Liver (tissue), 8 donors: ENCODE measurements at regions not wholly inside any gene's neighbourhood (a gene's known extent, or its start where the extent isn't known, plus 50 kb on each side); places are given as distances from the start of the nearest gene placed in this dataset.

Source experiments
- DNase-seq: peaks from one replicate; pipeline ENCODE4 v3.0.0-alpha.2; 2017; ENCODE audit warnings: low spot score
- H3K27ac ChIP-seq, 2 donors: one replicate each; pipeline ENCODE4 v1.7.0; 2013; ENCODE audit warnings: inconsistent platforms in 2 of 2, low read length in 2 of 2, control low read depth in 1 of 2, low read depth in 1 of 2, mild to moderate bottlenecking in 1 of 2
- H3K27me3 ChIP-seq, 4 donors: one replicate each; pipeline versions ENCODE4 v1.6.1 to v1.7.0; 2013; ENCODE audit warnings: low read length in 3 of 4, inconsistent platforms in 1 of 4, mild to moderate bottlenecking in 1 of 4, moderate library complexity in 1 of 4; ENCODE audit not compliant: control insufficient read depth in 4 of 4, insufficient read depth in 4 of 4
- H3K36me3 ChIP-seq, 4 donors: one replicate each; pipeline versions ENCODE4 v1.6.1 to v1.7.0; 2013; ENCODE audit warnings: low read length in 3 of 4, mild to moderate bottlenecking in 3 of 4, low read depth in 1 of 4, moderate library complexity in 1 of 4; ENCODE audit not compliant: control insufficient read depth in 4 of 4, insufficient read depth in 3 of 4
- H3K4me1 ChIP-seq, 4 donors: one replicate each; pipeline versions ENCODE4 v1.6.1 to v1.7.0; 2013; ENCODE audit warnings: low read length in 3 of 4, mild to moderate bottlenecking in 3 of 4, moderate library complexity in 1 of 4; ENCODE audit not compliant: control insufficient read depth in 4 of 4, insufficient read depth in 4 of 4
- H3K4me3 ChIP-seq, 3 donors: one replicate each; pipeline versions ENCODE4 v1.6.1 to v1.7.0; 2013; ENCODE audit warnings: low read length in 3 of 3, control low read depth in 1 of 3, low read depth in 1 of 3, mild to moderate bottlenecking in 1 of 3
- H3K9ac ChIP-seq, 2 donors: one replicate each; pipeline ENCODE4 v1.7.0; 2013; ENCODE audit warnings: low read length in 2 of 2, mild to moderate bottlenecking in 2 of 2, moderate library complexity in 2 of 2, control low read depth in 1 of 2, low read depth in 1 of 2
- H3K9me3 ChIP-seq, 4 donors: one replicate each; pipeline versions ENCODE4 v1.6.1 to v1.7.0; 2013; ENCODE audit warnings: low read length in 3 of 4; ENCODE audit not compliant: control insufficient read depth in 4 of 4
- EGR1 ChIP-seq, 2 donors: IDR thresholded peaks; 2 replicates each; pipeline ENCODE4 v1.6.1; 2016 to 2018; ENCODE audit warnings: antibody characterized with exemption in 2 of 2, low read depth in 2 of 2
- FOXA1 ChIP-seq: IDR thresholded peaks from 2 replicates; pipeline ENCODE4 v1.6.1; 2016; ENCODE audit warnings: antibody characterized with exemption
- FOXA2 ChIP-seq: IDR thresholded peaks from 2 replicates; pipeline ENCODE4 v1.6.1; 2016; ENCODE audit warnings: antibody characterized with exemption
- GABPA ChIP-seq, 2 donors: IDR thresholded peaks in 1 of 2; conservative IDR thresholded peaks in 1 of 2; 2 replicates each; pipeline ENCODE4 v1.6.1; 2016; ENCODE audit warnings: antibody characterized with exemption in 2 of 2, mild to moderate bottlenecking in 1 of 2, moderate library complexity in 1 of 2
- HNF4A ChIP-seq, 2 donors: conservative IDR thresholded peaks; 2 replicates each; pipeline ENCODE4 v1.6.1; 2016; ENCODE audit warnings: antibody characterized with exemption in 2 of 2, mild to moderate bottlenecking in 2 of 2
- HNF4G ChIP-seq: IDR thresholded peaks from 2 replicates; pipeline ENCODE4 v1.6.1; 2016; ENCODE audit warnings: antibody characterized with exemption
- JUND ChIP-seq, 2 donors: IDR thresholded peaks; 2 replicates each; pipeline ENCODE4 v1.6.1; 2016; ENCODE audit warnings: antibody characterized with exemption in 2 of 2
- RAD21 ChIP-seq, 2 donors: IDR thresholded peaks; 2 replicates each; pipeline ENCODE4 v1.6.1; 2016; ENCODE audit warnings: antibody characterized with exemption in 2 of 2, mild to moderate bottlenecking in 2 of 2
- RXRA ChIP-seq, 2 donors: IDR thresholded peaks; 2 replicates each; pipeline ENCODE4 v1.6.1; 2017 to 2018; ENCODE audit warnings: antibody characterized with exemption in 2 of 2, mild to moderate bottlenecking in 1 of 2
- SP1 ChIP-seq: IDR thresholded peaks from 2 replicates; pipeline ENCODE4 v1.6.1; 2018; ENCODE audit warnings: antibody characterized with exemption, mild to moderate bottlenecking
- TAF1 ChIP-seq: conservative IDR thresholded peaks from 2 replicates; pipeline ENCODE4 v1.6.1; 2016; ENCODE audit warnings: antibody characterized with exemption, mild to moderate bottlenecking
- YY1 ChIP-seq: IDR thresholded peaks from 2 replicates; pipeline ENCODE4 v1.6.1; 2016; ENCODE audit warnings: antibody characterized with exemption, mild to moderate bottlenecking
- WGBS: extraction: QIAGEN DNeasy Blood & Tissue Kit; methylation state at CpG from one replicate; pipeline ENCODE4 v1.1.7; 2013; 5-methylcytosine and 5-hydroxymethylcytosine counted together
- TF ChIP-seq, protein P1 (sequence below): IDR thresholded peaks from 2 replicates; pipeline ENCODE4 v1.6.1; 2016; ENCODE audit warnings: antibody characterized with exemption
- TF ChIP-seq, protein P2 (sequence below): IDR thresholded peaks from 2 replicates; pipeline ENCODE4 v1.6.1; 2016; ENCODE audit warnings: antibody characterized with exemption
- TF ChIP-seq, protein P3 (sequence below): IDR thresholded peaks from 2 replicates; pipeline ENCODE4 v1.6.1; 2016; ENCODE audit warnings: antibody characterized with exemption
- TF ChIP-seq, protein P4 (sequence below): IDR thresholded peaks from 2 replicates; pipeline ENCODE4 v1.6.1; 2016; ENCODE audit warnings: antibody characterized with exemption, mild to moderate bottlenecking
- TF ChIP-seq, protein P5 (sequence below): fragments of 150-350 bp; IDR thresholded peaks from 2 replicates; pipeline ENCODE4 v1.5.1; 2017; ENCODE audit warnings: improper control_type of control experiment, low read depth, low read length; ENCODE audit not compliant: missing input control
- donor health status: healthy.
- donor health status: healthy.
- donor health status: healthy.
- donor health status: healthy.
- donor health status: healthy.

DNA sequence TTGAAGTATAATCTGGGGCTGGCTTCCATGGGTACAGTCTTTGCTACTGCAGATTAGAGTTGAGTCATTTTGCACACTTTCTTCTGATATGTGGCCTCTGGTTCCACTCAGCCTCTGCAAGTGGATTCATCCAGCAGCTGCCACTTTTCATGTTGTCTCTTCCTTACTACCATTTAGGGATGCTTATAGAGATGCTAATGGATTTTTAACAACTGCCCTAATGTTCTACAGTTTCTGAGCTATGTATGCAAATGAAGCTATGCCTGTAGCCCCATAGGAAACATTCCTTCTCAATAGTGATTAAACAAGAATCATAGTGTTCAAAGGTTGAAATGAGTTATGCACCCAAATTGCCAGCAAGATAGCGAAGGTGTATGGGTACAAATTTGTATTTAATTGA is 456.0 kb upstream of the ITGA1 start:
- TF ChIP-seq, protein P1, sequence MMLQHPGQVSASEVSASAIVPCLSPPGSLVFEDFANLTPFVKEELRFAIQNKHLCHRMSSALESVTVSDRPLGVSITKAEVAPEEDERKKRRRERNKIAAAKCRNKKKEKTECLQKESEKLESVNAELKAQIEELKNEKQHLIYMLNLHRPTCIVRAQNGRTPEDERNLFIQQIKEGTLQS = no peak
- TF ChIP-seq SP1 (no peak), FOXA1 (no peak), EGR1 (IDR thresholded peaks at IDR 0.05; ENCODE audit: low read depth in 2 of 2) (no peak), GABPA (IDR thresholded peaks at IDR 0.05 in 1 of 2, conservative IDR thresholded peaks at IDR 0.05 in 1 of 2) (no peak), JUND (IDR thresholded peaks at IDR 0.05) (no peak), YY1 (no peak), RXRA (IDR thresholded peaks at IDR 0.05) (no peak), FOXA2 (no peak), HNF4G (no peak), HNF4A (conservative IDR thresholded peaks at IDR 0.05) (no peak), TAF1 (no peak)
- TF ChIP-seq, protein P2, sequence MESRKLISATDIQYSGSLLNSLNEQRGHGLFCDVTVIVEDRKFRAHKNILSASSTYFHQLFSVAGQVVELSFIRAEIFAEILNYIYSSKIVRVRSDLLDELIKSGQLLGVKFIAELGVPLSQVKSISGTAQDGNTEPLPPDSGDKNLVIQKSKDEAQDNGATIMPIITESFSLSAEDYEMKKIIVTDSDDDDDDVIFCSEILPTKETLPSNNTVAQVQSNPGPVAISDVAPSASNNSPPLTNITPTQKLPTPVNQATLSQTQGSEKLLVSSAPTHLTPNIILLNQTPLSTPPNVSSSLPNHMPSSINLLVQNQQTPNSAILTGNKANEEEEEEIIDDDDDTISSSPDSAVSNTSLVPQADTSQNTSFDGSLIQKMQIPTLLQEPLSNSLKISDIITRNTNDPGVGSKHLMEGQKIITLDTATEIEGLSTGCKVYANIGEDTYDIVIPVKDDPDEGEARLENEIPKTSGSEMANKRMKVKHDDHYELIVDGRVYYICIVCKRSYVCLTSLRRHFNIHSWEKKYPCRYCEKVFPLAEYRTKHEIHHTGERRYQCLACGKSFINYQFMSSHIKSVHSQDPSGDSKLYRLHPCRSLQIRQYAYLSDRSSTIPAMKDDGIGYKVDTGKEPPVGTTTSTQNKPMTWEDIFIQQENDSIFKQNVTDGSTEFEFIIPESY = no peak
- TF ChIP-seq, protein P3, sequence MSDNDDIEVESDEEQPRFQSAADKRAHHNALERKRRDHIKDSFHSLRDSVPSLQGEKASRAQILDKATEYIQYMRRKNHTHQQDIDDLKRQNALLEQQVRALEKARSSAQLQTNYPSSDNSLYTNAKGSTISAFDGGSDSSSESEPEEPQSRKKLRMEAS = no peak
- TF ChIP-seq, protein P4, sequence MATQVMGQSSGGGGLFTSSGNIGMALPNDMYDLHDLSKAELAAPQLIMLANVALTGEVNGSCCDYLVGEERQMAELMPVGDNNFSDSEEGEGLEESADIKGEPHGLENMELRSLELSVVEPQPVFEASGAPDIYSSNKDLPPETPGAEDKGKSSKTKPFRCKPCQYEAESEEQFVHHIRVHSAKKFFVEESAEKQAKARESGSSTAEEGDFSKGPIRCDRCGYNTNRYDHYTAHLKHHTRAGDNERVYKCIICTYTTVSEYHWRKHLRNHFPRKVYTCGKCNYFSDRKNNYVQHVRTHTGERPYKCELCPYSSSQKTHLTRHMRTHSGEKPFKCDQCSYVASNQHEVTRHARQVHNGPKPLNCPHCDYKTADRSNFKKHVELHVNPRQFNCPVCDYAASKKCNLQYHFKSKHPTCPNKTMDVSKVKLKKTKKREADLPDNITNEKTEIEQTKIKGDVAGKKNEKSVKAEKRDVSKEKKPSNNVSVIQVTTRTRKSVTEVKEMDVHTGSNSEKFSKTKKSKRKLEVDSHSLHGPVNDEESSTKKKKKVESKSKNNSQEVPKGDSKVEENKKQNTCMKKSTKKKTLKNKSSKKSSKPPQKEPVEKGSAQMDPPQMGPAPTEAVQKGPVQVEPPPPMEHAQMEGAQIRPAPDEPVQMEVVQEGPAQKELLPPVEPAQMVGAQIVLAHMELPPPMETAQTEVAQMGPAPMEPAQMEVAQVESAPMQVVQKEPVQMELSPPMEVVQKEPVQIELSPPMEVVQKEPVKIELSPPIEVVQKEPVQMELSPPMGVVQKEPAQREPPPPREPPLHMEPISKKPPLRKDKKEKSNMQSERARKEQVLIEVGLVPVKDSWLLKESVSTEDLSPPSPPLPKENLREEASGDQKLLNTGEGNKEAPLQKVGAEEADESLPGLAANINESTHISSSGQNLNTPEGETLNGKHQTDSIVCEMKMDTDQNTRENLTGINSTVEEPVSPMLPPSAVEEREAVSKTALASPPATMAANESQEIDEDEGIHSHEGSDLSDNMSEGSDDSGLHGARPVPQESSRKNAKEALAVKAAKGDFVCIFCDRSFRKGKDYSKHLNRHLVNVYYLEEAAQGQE = no peak
- TF ChIP-seq, protein P5, sequence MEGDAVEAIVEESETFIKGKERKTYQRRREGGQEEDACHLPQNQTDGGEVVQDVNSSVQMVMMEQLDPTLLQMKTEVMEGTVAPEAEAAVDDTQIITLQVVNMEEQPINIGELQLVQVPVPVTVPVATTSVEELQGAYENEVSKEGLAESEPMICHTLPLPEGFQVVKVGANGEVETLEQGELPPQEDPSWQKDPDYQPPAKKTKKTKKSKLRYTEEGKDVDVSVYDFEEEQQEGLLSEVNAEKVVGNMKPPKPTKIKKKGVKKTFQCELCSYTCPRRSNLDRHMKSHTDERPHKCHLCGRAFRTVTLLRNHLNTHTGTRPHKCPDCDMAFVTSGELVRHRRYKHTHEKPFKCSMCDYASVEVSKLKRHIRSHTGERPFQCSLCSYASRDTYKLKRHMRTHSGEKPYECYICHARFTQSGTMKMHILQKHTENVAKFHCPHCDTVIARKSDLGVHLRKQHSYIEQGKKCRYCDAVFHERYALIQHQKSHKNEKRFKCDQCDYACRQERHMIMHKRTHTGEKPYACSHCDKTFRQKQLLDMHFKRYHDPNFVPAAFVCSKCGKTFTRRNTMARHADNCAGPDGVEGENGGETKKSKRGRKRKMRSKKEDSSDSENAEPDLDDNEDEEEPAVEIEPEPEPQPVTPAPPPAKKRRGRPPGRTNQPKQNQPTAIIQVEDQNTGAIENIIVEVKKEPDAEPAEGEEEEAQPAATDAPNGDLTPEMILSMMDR = no peak
- Histone ChIP-seq H3K9ac (no peak overlapping the region), H3K27me3 (no peaks in the 10 kb centered on the region), H3K9me3 (no peaks in the 10 kb centered on the region), H3K4me3 (no peak overlapping the region), H3K27ac (no peak overlapping the region), H3K4me1 (peaks cover 0 to 8% (median 2%) of the 10 kb centered on the region in 4 donors), H3K36me3 (no peaks in the 10 kb centered on the region)
- no peak for DNase-seq
- WGBS = 89% methylated on average over 1 of the region's 1 CpG

DNA sequence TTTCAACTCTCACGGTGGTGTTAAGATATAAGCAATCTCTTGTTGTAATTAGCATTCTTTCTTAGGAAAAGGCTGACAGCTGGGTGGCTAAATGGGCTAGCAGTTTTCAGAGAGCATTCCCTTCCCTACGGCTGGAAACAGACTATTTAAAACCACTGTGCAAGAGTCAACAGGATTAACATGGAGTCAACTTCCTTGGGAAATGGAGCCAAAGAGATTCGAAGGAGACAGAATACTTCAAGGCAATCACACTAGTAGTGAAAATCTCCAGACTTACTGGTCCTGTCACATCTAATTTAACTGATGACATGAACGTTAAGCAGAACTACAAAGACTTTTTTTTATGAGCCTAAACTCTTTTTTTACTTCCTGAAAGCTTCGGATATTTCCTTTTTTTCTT is 453.3 kb upstream of the ITGA1 start:
- no peaks in the 10 kb centered on the region for H3K9me3 ChIP-seq
- H3K27ac ChIP-seq = no peak overlapping the region
- no peak overlapping the region for H3K4me3 ChIP-seq
- no peaks in the 10 kb centered on the region for H3K27me3 ChIP-seq
- DNase-seq = no peak
- 39% methylated on average over 5 of the region's 5 CpGs for WGBS
- H3K36me3 ChIP-seq = no peaks in the 10 kb centered on the region
- H3K9ac ChIP-seq = no peak overlapping the region
- no peaks in the 10 kb centered on the region for H3K4me1 ChIP-seq
- TF ChIP-seq, protein P2 = no peak
- TF ChIP-seq, protein P1 = no peak
- TF ChIP-seq YY1 (no peak), GABPA (IDR thresholded peaks at IDR 0.05 in 1 of 2, conservative IDR thresholded peaks at IDR 0.05 in 1 of 2) (no peak), FOXA1 (no peak), JUND (IDR thresholded peaks at IDR 0.05) (no peak), RAD21 (IDR thresholded peaks at IDR 0.05) (no peak)
- TF ChIP-seq, protein P5 = no peak
